HG03571 (cell line): ENCODE measurements at regions not wholly inside any gene's neighbourhood (a gene's known extent, or its start where the extent isn't known, plus 50 kb on each side); places are given as distances from the start of the nearest gene placed in this dataset.

Experiments used
- ATAC-seq: cut with Tn5 transposase; IDR thresholded peaks from one replicate; pipeline ENCODE4 v1.9.1; 2021; ENCODE audit not compliant: unreplicated experiment

GRCh38 chr18:78771496-78772359 is 207.9 kb upstream of the SALL3 start:
- ATAC-seq: no peak

- ATAC-seq: no peak
Measured at GRCh38 chr18:78772360-78773302, 207.0 kb upstream of the SALL3 start.

- ATAC-seq: no peak
Measured at GRCh38 chr18:78773303-78773755, 206.3 kb upstream of the SALL3 start.

- ATAC-seq: no peak
Measured at GRCh38 chr18:78773819-78774218, 205.8 kb upstream of the SALL3 start.

GRCh38 chr18:78774741-78775141 is 204.9 kb upstream of the SALL3 start:
- no peak for ATAC-seq

GRCh38 chr18:78776151-78776550 is 203.5 kb upstream of the SALL3 start:
- ATAC-seq: no peak

GRCh38 chr18:78776706-78777285 is 202.8 kb upstream of the SALL3 start:
- no peak for ATAC-seq

GRCh38 chr18:78777992-78778391 is 201.6 kb upstream of the SALL3 start:
- ATAC-seq: no peak

- no peak for ATAC-seq
Measured at GRCh38 chr18:78778651-78779050, 201.0 kb upstream of the SALL3 start.

- no peak for ATAC-seq
Measured at GRCh38 chr18:78779996-78780718, 199.5 kb upstream of the SALL3 start.

- no peak for ATAC-seq
Measured at GRCh38 chr18:78780719-78781600, 198.7 kb upstream of the SALL3 start.

- no peak for ATAC-seq
Measured at GRCh38 chr18:78781601-78781960, 198.0 kb upstream of the SALL3 start.

GRCh38 chr18:78782951-78783563 is 196.6 kb upstream of the SALL3 start:
- ATAC-seq: no peak

GRCh38 chr18:78783564-78783960 is 196.1 kb upstream of the SALL3 start:
- no peak for ATAC-seq

- ATAC-seq: no peak
Measured at GRCh38 chr18:78784861-78785260, 194.8 kb upstream of the SALL3 start.

- ATAC-seq: no peak
Measured at GRCh38 chr18:78785706-78786105, 193.9 kb upstream of the SALL3 start.

- no peak for ATAC-seq
Measured at GRCh38 chr18:78786776-78787175, 192.8 kb upstream of the SALL3 start.

GRCh38 chr18:78787751-78788150 is 191.9 kb upstream of the SALL3 start:
- ATAC-seq: no peak

GRCh38 chr18:78788161-78788560 is 191.5 kb upstream of the SALL3 start:
- ATAC-seq: no peak
